GM21526 (cell line): ENCODE measurements at regions not wholly inside any gene's neighbourhood (a gene's known extent, or its start where the extent isn't known, plus 50 kb on each side); places are given as distances from the start of the nearest gene placed in this dataset.
A peak's percentile ranks its signal among the peaks of the same experiment; 100 is the strongest.

Experiments used
- ATAC-seq: cut with Tn5 transposase; IDR thresholded peaks from one replicate; pipeline ENCODE4 v1.9.1; 2021; ENCODE audit warnings: moderate library complexity; ENCODE audit not compliant: unreplicated experiment, low FRiP score

GRCh38 chr11:123261345-123262106 is 66.5 kb upstream of the CLMP start:
- ATAC-seq, result no peak

- no peak for ATAC-seq
These were observed 65.6 kb upstream of the CLMP start for GRCh38 chr11:123260511-123261211.

DNA sequence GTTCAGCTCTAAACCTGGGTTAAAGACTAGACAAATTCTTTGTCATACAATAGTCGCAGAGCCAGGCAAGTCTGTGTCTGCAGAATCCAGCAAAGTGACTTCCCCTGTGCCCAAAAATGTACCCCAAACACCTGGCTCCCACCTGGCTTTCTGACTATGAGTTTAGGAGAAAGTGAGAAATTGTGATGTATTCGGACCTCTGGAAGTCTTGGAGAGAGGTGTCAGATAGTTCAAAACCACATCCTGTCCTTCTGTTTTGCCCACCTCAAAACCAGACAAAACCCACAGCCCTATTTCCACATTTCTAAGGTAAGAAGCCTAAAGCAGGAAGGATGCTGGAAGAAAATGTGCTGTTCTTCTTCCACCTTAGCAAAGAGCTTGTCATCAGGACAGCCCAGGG is 63.8 kb upstream of the CLMP start:
- no peak for ATAC-seq

DNA sequence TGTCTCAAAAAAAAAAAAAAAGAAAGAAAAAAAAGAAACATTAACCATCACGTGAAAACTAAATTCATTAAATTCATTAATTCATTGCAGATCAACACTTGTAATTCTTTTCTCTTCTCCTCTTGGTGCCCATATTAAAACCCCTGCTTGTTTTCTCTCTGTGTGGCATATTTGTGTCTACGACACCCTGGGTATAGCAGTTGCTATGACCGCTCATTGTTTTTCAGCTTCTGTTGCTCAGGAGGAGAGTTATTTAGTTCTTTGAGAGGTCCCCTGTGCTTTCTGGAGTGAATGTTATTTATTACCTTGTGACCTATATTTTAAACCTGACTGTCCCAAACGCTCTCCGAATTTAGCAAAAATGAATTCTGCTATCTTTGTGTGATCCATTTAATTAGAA is 62.3 kb upstream of the CLMP start:
- ATAC-seq, result no peak

GRCh38 chr11:123255909-123256308 is 60.9 kb upstream of the CLMP start:
- no peak for ATAC-seq

DNA sequence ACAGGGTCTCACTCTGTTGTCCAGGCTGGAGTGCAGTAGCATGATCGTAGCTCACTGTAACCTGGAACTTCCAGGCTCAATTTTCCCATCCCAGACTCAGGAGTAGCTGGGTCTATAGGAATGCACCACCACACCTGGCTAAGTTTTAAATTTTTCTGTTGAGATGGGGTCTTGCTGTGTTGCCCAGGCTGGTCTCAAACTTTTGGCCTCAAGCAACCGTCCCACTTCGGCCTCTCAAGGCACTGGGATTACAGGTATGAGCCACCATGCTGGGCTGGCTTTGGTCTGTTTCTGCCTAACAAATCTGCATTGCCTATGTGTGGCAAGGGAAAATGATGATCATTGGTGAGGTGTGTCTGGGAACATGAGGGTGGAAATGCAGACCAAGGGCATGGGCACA is 59.3 kb upstream of the CLMP start:
- no peak for ATAC-seq

- ATAC-seq, result no peak
These were observed 58.9 kb upstream of the CLMP start for GRCh38 chr11:123253911-123254310.

DNA sequence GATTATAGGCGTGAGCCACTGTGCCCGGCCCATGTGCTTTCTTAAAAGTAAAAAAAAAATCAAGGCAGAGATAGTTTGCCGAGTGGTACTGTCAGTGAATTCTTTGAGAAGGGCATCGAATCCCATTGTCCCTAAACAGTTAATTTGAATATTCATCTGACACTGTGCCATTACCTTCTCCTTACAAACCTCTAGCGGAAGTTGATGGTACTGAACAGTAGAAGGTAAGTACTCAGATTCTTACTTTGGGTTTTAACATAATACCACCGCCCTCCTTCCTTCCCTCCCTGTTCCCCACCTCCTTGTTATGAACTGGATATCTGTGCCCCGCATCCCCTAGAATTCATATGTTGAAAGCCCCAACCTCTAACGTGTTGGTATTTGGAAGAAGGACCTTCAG is 58.2 kb upstream of the CLMP start:
- no peak for ATAC-seq

DNA sequence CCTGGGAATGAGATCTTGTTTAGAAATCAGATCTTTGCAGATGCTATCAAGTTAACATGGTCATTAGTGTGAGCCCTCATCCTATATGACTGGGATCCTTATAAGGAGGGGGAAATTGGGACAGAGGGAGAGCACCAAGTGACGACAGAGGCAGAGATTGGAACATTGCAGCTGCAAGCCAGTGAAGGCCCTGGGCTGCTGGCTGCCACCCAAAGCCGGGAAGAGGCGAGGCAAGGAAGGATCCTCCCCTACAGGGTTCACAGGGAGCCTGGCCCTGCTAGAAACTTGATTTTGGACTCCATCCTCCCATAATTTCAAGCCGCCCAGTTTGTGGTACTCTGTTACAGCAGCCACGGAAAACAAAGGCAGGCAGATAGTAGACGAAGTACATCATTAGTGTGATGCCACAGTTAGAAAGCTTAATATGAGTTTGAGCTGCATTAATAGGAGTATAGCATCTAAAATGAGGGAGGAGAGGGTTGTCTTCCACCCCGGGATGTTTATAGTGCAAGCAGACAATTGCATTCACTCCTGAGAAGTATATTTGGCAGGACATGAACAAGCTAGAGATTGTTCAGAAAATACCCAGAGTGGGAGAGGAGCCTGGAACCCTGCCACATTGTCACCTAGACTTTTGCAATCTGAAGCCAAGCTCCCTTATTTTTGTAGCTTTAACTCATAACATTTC is 56.8 kb upstream of the CLMP start:
- ATAC-seq, result no peak

- ATAC-seq, result no peak
These were observed 56.0 kb upstream of the CLMP start for GRCh38 chr11:123250892-123251656.

GRCh38 chr11:123249354-123249753 is 54.3 kb upstream of the CLMP start:
- no peak for ATAC-seq

DNA sequence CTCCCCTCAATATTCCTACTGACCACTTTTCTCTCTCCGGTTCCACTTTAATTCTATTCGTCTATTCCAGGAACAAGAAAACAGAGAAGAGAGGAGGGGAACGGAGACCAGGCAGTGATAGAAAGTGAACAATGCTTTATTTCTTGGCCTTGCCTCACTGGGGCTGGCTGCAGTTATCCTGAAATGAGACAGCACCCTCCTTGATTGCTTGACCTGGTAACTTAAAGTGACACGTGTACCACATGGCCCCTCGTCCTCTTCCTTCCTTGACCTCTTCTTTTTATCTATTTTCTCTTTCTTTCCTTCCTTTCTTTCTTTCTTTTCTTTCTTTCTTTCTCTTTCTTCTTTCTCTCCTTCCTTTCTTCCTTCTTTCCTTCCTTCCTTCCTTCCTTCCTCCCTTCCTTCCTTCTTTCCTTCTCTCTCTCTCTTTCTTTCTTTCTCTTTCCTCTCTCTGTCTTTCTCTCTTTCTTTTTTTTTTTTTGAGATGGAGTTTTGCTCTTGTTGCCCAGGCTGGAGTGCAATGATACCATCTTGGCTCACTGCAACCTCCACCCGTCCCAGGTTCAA is 52.8 kb upstream of the CLMP start:
- ATAC-seq, result no peak

DNA sequence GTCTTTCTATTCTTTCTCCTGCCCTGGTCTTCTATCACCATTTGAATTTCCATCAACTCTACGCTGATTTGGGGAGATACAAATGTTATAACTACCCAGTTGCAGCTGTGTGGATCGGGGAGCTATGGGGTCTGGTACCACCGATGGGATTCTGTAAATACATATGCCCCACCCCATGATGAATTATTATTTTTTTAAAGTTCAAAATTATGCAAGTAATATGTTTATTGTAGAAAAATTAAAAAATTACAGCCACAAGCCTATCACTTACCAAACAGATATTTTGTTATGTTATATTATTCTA is 52.4 kb upstream of the CLMP start:
- ATAC-seq, result no peak

GRCh38 chr11:123246749-123247495 is 51.9 kb upstream of the CLMP start:
- peak; percentile 74 for ATAC-seq

DNA sequence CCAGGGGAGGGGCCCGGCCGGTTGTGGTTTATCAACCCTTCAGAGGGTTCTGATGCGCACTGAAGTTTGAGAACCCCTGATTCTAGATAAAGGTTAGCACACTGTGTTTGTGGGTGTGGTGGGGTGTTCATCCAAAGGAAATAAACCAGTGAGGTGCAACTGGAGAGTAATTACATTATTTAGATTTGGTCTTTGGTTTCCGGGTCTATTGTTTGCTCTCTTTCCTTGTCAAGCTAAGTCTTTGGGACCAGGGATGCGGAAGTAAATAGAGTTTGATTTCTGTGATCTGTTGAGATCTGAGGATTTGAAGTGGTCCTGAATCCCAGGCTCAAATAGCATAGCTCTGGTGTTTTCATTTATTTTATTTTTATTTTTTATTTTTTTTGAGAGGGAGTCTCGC is 50.5 kb upstream of the CLMP start:
- no peak for ATAC-seq
